Inferior parietal cortex (tissue), 1 donor: ENCODE measurements at regions not wholly inside any gene's neighbourhood (a gene's known extent, or its start where the extent isn't known, plus 50 kb on each side); places are given as distances from the start of the nearest gene placed in this dataset.
"Not testable (repeated sequence)": the region's sequence is repeated elsewhere in the genome, so short reads cannot be mapped to it uniquely, and the experiment has no call there.

Experiments
- DNase-seq: peaks from one replicate; pipeline ENCODE4 v3.0.0-alpha.2; 2016; ENCODE audit errors: extremely low spot score

DNA sequence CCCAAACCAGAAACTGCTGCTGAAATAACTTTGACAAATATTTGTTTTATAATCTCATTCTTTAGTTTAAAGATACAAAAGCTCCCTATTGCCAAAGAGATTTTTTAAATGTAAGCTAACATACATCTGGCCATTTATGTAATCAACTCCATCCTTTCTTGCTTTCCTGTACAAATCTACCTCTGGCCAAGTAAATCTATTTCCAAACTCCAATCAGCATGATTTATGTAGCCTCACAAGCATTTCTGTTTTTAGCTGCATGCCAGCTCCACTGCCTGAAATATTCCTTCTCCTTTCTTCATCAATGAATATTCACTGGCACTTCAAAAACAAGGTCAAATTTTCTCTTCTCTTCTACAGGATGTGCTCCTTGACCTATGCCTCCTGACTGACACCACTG is 80.0 kb downstream of the SHOX2 start:
- DNase-seq, result no peak

DNA sequence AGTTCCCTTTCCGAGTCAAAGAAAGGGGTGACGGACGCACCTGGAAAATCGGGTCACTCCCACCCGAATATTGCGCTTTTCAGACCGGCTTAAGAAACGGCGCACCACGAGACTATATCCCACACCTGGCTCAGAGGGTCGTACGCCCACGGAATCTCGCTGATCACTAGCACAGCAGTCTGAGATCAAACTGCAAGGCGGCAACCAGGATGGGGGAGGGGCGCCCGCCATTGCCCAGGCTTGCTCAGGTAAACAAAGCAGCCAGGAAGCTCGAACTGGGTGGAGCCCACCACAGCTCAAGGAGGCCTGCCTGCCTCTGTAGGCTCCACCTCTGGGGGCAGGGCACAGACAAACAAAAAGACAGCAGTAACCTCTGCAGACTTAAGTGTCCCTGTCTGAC is 86.3 kb downstream of the SHOX2 start:
- DNase-seq, result not testable (repeated sequence)

DNA sequence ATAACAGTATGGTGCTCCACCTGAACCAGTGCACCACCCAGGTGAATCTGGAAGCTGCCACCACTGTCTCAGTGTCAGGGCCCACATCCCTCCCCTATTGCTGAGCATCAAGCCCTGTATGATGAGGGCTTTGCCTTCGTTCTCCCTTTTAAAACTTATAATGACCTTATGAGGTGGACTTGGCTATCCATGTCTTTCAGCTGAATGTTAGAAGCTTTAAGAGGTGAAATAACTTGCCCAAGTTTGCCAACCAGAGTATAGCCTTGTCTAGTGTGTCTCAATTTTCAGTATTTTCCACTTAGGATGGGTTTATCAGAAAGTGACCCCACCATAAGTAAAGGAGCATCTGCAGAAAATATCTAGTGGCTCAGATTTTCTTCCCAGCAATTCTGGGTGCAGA is 87.8 kb downstream of the SHOX2 start:
- no peak for DNase-seq

DNA sequence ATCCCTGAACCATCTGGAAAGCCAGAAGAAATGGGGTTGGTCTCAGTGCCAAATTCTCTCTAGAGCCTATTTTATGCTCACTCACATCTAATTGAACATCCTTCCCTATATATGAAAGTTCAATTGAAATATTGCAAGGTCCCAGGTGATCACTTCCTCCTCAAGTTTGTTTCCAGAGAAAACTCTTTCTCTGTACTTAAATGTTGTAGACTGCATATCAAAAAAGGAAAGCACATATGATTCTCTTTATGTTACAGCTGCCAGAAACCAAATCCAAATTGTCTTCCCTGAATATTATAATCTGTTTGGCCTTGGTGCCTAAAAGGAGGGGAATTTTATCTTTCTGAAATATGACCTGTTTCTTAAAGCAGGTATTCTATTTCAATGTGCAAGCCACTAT is 93.3 kb downstream of the SHOX2 start:
- no peak for DNase-seq

DNA sequence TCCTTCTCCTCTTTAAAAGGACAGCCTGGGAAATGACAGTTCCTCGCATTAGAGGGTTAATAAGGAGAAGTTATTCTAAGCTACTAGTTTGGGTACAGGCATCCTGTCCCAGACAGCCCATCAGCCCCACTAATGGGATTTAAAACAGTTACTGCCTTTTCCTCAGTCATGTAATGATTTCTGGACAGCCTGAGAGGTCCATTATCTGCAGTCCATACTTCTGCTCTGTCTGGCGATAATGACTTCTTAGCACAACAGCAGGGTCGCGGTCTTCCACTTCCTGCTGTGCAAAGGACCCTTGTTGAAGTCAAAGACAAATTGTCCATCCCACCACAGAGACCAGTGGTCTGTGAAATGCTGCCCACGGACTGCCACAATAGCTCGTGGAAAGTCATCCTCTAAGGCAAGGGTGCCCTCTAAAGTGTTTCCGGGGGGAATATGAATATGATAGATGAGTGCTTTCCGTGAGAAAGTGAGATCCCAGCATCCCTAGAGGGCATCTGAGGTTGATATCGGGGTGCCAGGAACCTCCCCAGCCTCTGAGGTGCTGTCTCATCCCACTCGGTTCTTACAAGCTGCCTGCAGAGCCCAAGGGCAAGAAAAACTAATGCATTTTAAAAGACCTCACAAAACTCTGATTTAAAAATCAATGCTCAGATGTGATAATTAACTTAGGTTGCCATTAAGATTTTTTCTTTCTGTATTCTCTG is 100.7 kb downstream of the SHOX2 start:
- DNase-seq, result no peak

DNA sequence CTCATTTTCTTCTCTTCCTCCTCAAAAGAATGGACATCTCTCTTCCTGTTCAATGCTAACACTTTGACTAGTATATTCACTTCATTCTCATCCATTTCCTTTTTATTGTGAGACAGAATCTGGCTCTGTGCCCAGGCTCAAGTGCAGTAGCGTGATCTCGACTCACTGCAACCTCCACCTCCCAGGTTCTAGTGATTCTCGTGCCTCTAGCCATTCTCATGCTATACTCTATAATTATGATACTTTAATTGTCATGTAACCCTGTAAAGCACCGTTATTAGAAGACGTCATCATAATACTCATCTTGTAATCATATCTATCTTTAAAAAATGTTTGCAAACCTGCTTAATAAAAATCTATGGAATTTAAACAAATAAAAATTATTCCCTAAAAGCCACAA is 107.0 kb downstream of the SHOX2 start:
- no peak for DNase-seq

DNA sequence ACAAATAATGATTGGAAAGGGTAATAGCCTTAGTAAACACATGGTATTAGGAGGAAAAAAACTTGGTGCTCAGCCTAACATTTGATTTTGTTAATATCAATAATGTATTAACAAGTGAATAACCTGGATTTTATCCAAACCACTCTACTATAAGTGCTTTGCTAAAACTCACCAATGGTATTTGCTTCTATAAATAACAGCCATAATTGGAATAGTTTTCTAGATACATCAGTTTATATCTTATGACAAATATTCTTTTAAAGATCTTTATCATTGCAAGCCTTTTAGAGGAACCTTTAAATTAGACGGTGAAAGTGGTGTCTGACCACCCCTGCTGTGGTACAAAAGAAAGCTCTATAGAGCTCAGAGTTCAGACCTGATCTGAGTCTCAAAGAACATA is 123.9 kb downstream of the SHOX2 start:
- DNase-seq, result no peak

DNA sequence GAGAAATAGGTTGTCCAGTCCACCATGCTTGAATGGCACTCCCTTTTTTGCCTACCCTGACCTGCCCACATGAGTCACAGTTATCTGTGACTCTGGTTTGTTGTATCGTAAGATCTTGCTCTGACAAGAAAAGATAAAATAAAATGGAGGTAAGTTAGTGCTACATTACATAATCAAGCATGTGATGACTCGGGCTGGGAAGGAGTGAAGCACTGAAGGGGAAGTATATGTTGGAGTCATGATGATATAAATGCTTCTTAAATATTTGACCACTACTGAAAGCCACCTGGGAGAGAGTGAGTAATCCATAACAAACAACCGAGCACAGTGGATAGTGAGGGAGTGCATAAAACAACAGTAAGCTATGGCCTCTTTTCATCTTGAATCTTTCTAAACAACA is 124.4 kb downstream of the SHOX2 start:
- no peak for DNase-seq

DNA sequence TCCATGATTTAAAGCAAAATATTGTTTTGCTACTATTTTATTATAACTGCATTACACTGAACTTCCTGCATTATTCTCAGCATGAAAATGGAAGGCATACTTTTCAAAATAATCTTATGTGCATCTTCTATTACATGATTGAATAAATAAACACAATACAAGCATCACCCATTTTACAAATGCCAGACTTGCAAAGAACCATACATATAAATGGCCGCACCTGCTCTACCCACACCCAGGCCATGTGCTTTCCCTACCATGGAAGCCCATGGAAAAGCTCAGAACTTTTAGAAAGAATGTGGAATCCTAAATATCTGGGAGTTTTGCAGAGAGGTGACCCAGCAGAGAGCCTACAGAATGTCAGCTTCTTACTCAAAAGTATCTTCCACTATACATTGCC is 127.2 kb downstream of the SHOX2 start:
- DNase-seq, result no peak

DNA sequence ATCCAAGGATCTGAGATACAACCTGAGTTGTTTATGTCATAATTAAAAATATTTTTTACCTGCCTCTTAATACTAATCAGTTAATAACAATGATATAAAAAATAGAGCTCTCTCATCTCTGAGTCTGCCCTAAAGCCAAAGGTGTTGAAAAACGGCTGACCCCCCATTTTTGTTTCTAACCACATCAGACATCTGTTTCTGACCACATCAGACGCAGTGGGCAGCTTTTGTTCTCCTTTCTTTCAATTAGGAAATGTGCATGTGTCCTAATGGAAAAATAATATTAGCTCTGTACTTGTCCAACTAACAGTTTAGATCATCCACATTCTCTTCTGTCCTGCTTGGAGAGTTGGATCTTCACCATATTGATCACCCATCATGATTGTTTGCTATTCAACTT is 144.6 kb downstream of the SHOX2 start:
- DNase-seq, result no peak

DNA sequence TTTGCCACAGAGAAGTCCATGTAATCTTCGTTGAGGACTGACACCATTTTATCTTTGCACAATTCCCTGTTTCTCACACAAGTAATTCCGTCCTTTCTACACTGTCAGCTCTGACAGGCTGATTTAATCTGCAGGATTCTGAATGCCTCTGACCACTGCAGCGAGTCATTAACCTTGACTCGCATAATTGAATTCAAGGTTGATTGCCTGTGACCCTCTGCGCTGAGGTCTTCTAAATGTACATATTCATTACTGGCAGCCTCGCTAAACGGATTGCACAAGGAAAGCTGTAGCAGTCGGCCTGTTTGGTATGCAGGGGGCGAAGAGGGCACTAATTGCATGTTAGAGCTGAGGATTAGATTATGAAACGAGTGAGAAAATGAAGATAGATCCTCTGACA is 147.8 kb downstream of the SHOX2 start:
- DNase-seq, result no peak

DNA sequence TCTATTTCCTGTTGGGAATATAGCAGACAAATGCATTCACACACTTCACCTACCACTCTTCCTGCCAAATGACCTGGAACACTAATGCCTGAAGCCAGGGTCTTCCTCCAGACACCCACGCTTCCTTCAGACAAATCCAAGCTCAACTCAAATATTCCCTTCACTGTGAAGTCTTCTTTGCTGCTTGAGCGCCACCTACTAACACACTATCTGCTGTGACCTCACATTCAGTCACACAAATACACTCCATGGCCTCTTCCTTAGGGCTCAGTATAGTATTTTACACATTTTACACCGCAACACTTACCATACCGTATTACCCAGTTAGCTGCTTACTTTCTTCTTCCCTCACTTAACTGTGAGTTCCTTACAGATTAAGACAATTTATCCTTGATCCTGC is 149.4 kb downstream of the SHOX2 start:
- DNase-seq, result no peak

DNA sequence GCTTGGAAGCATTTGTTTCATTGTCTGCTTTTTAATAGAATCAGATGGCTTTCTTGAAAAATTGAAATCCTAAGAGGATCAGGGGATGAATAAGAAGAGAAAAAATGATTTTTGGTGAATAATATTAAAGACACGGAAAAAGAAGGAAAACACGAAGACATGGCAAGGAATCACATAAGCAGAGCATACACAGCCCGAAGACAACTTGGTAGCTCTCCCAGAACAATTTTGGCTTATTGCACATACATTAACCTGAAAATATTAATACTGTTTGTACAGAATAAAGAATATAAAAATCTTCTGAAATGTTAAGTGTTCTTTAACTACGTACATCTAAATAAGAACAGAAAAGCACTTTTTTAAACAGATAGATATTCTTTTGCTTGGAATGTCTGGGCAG is 150.0 kb downstream of the SHOX2 start:
- DNase-seq, result no peak

DNA sequence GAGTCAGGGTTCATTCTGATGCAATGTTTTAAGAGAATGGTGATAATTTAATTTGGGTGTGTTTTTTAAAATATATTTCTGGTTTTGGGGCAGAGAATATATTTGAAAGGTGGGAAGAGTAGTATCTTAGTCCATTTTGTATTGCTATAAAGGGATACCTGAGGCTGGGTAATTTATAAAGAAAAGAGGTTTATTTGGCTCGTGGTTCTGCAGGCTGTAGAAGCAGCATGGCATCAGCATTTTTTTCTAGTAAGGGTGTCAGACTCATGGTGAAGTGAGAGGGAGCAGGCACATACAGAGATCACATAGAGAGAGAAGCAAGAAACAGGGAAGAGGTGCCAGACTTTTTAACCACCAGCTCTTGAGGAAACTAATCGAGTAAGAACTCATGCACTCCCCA is 152.7 kb downstream of the SHOX2 start:
- DNase-seq, result no peak

DNA sequence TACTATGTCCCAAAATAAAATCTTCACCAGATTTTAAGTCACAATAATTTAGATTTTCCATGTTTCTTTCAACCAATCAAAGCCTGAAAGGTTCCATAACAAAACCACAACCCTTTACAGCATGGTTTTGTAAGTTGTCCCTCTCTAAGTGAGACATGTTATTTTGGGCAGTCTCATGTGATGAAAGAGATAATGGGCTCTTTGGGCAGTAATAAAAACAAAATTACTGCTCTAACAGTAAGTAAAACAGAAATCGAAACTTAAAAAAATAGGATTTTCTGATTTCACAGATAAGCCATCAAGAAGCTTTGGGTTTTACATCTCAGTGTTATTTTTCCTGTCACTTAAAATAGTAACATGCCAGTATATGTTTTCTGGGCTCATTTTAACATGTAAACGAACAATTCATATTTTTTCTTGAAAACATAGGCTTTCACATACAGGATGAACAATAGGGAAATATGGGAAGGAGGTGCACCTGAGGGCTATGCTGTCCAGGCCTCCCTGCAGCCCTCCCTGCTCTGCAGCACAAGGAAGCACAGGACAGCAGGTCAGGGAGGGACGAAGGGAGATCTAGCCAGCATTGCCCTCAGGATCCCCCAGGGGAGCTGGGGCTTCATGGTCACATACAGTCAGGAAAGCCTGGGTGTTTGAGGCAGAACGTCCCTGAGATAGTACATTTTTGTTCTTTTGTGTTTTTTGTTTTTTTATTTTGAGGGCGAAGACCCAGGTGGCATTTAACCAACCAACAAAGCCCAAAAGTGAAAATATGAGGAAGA is 157.4 kb downstream of the SHOX2 start:
- no peak for DNase-seq

DNA sequence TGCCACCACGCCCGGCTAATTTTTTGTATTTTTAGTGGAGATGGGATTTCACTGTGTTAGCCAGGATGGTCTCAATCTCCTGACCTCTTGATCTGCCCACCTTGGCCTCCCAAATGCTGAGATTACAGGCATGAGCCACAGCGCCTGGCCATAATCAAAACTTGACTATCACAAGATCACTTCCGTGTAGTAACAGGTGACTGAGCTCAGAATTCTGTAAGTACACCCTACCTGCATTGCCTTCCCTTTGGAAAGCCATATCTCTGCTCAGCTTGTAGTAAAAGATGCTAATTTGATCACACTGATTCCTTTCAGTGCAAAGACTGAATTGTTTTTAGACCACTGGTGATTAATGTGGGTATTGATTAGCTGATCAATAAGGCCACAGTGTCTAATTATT is 167.1 kb downstream of the SHOX2 start:
- no peak for DNase-seq

DNA sequence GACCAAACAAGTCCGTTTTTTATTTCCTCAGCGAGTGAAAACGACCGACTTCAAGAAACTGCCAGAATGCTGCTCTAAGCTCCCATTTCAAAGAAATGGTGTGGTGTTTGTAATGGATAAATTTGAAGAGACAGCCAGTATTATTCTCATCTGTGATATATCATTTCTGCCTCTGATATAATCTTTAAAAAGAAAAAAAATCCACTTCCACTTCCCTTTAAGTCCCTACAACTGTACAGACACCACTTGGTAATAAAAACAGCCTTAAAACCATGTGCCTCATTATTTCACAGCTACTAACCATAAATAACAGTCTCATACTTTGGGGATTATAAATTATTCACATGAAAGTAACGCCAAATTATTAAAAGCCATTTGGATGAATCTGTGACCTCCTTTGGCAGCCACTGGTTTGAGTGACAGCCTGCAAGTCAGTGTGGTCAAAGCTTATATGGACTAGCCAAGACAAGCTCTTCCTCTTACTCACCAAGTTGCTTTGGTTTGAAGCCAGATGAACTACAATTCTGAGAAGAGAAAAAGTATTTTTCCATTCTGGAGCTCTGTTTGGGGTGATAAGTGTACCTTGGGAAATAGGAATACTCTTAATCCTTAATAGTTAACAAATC is 168.0 kb downstream of the SHOX2 start:
- DNase-seq, result no peak

DNA sequence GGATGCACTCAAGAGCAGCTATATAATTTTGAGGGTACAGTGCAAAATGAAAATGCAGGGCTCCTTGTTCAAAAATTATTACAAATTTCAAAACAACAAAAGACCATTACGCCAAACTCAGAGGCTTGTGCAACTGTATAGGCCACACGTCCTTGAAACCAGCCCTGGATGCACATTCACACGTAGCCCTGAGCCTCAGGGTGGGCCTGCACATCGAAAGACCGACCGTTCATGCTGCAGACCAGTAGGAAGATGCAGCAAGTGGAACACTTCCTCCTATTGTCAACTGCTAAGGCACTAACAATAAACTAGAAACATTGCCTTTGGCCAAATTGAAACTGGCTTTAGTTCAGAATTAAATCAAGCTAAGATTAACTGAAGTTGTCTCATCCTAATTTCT is 174.7 kb downstream of the SHOX2 start:
- DNase-seq, result no peak

DNA sequence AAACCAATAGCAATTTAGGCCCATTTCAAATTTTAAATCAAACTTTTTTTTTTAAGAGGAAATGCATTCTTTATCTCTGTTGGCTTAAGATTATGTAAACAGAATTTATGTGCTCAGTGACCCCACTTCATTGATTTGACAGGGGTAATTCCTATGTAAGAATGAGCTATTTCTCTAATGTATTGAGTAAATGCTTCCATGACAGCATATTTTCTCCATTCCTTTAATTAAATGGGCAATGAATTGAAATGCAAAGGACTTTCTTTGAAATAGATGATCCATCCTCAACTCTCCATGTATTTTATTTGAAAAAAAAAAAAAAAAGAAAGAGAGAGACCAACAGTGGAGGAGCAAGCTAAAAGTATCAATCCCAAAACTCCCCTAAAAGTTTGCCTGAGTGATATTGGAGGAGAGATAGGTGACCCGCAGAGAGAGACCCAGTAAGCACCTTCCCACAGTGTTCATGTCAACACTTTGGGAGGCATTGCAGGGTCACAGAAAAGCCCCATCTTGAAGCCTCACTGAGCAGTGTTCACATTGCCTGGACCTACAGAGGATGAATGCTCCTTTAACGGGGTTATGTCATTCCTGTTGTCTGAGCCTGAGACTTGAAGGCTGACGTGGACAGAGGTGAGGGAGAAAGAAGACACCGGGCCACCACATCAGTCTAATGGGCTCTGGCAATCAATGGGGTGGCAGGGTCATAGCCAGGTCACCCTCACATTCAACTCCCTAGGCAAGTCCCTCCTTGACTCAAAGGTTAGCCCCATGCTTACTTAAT is 176.0 kb downstream of the SHOX2 start:
- DNase-seq, result no peak

DNA sequence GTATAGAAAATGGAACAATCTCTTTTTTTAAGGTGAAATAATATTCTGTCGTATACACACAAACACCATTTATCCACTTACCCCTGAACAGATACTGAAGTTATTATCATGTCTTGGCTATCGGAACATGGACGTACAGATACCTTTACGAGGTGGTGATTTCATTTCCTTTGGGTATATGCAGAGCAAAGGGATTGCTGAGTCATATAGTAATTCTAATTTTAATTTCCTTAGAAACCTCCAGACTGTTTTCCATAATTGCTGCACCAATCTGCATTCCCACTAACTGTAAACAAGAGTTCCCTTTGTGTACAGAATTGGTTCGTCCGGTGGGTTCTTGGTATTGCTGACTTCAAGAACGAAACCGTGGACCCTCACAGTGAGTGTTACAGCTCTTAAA is 179.4 kb downstream of the SHOX2 start:
- DNase-seq, result no peak

DNA sequence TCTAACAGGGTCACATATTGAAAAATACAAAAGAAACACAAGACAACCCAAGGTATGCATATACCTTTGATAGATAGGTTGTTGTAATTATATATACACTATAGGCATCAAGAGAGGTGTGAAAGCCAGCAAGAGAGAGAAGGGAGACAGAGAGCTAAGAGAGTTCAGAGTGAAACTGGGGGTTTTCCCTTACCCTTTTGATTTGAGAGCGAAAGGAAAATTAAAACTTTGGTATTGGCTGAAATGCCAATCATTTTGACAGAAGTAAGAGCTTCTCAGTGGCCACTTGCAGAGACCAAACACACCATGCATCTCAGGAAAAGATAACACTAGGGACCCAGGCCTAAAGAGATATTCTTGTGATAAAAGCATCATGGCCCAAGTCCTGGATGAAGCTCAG is 183.6 kb downstream of the SHOX2 start:
- no peak for DNase-seq

DNA sequence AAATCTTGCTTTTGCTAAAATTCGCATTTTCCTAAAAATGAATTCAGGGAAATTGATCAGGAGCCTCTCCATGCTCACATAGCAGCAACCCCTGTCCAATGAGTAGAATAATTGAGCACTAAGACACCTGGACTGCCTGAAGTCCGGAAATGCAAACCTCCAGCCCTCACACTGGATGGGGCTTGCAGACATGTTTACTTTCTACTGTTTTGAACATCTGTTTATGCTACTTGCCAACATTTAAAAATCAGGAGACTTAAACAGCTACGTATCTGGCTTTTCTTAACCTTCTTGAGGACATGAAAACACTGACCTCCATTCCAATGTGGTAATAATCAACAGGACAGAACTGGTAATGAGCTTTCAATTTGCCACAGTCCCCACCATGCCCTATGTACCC is 184.4 kb downstream of the SHOX2 start:
- no peak for DNase-seq
